Adrenal gland (tissue), 9 donors: ENCODE measurements at regions not wholly inside any gene's neighbourhood (a gene's known extent, or its start where the extent isn't known, plus 50 kb on each side); places are given as distances from the start of the nearest gene placed in this dataset.

Source experiments
- DNase-seq, 7 donors: peaks; one replicate each; pipeline ENCODE4 v3.0.0-alpha.2; 2019 to 2020
- H3K27ac ChIP-seq, 5 donors: fragments of 200-600 bp; sonication (generic) in 4 of 5; 1 replicate in 3 of 5; 2 replicates in 2 of 5; pipeline versions ENCODE4 v1.5.1 to v1.8.0; 2016 to 2020; ENCODE audit warnings: mild to moderate bottlenecking in 1 of 5
- H3K27me3 ChIP-seq: fragments of 200-600 bp; 2 replicates; pipeline ENCODE4 v1.8.0; 2021
- H3K36me3 ChIP-seq, 2 donors: fragments of 200-600 bp; replicated peaks in 1 of 2; 1 replicate in 1 of 2; 2 replicates in 1 of 2; pipeline versions ENCODE4 v1.5.1 to v1.8.0; 2018 to 2022
- H3K4me1 ChIP-seq, 2 donors: fragments of 200-600 bp; replicated peaks in 1 of 2; 1 replicate in 1 of 2; 2 replicates in 1 of 2; pipeline versions ENCODE4 v1.5.1 to v1.8.0; 2018 to 2021
- H3K4me3 ChIP-seq, 4 donors: fragments of 200-600 bp; sonication (generic) in 3 of 4; one replicate each; pipeline ENCODE4 v1.5.1; 2016 to 2018
- H3K9me3 ChIP-seq, 3 donors: fragments of 200-600 bp; sonication (generic) in 1 of 3; replicated peaks in 1 of 3; 1 replicate in 2 of 3; 2 replicates in 1 of 3; pipeline versions ENCODE4 v1.5.1 to v1.8.0; 2016 to 2021
- POLR2A ChIP-seq, 2 donors: fragments of 450-650 bp; IDR thresholded peaks; one replicate each; pipeline ENCODE4 v1.6.1; 2017; ENCODE audit warnings: antibody characterized with exemption in 2 of 2, mild to moderate bottlenecking in 2 of 2, moderate library complexity in 1 of 2
- WGBS, 4 donors: extraction: QIAGEN DNeasy Blood & Tissue Kit in 2 of 4; methylation state at CpG; one replicate each; pipeline versions ENCODE4 v1.1.5 to v1.1.7; 2013 to 2017; 5-methylcytosine and 5-hydroxymethylcytosine counted together
- intact Hi-C, 2 donors: fragments of 100-400 bp; cut with DNase I; formaldehyde crosslinking; loops; one replicate each; pipeline versions ENCODE4 v1.14.1 to v1.15.0; 2022 to 2023
- TF ChIP-seq, protein P1 (sequence below), 6 experiments: fragments of 450-650 bp in 4 of 6; fragments of 200-600 bp in 2 of 6; sonication (generic) in 1 of 6; IDR thresholded peaks; 1 replicate in 5 of 6; 2 replicates in 1 of 6; pipeline versions ENCODE4 v1.5.1 to v1.8.0; 2016 to 2021; ENCODE audit warnings: antibody characterized with exemption in 6 of 6, mild to moderate bottlenecking in 2 of 6, moderate library complexity in 1 of 6
- donor health status: healthy with polysubstance abuse.
- donor health status: Bipolar disorder and iron deficiency.
- donor health status: DM: yes; HTN: yes; CAD: no.
- donor health status: DM: no; HTN: no; CAD: no.
- donor health status: DM: no; HTN: no; CAD: no.

DNA sequence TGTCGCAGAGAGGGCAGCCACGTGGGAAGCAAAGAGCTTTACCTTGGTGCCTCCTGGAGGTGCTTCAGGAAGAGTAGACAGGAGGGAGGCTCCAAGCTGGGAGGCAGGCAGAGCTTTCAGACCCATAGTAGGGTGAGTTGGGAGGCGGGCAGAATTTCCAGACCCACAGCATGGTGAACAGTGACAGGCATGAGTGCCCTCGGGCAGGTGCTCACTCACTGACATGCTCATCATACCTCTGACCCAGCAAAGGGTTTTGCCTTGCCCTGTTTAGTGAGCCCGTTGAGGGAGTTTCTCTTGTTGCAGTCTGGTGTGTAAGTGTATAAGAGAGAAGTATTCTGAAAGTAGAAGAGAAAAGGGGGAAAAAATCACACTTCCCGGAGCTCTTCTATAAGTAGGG, 86.4 kb upstream of the NTM start:
- no peak for DNase-seq
- no peak overlapping the region for H3K4me3 ChIP-seq
- H3K27ac ChIP-seq: no peak overlapping the region
- peaks cover 6% of the 10 kb centered on the region for H3K27me3 ChIP-seq
- 77 to 85% (median 79%) methylated on average over 4 to 6 of the region's 6 CpGs for WGBS, 4 donors
- H3K4me1 ChIP-seq: no peaks in the 10 kb centered on the region
- TF ChIP-seq, protein P1, sequence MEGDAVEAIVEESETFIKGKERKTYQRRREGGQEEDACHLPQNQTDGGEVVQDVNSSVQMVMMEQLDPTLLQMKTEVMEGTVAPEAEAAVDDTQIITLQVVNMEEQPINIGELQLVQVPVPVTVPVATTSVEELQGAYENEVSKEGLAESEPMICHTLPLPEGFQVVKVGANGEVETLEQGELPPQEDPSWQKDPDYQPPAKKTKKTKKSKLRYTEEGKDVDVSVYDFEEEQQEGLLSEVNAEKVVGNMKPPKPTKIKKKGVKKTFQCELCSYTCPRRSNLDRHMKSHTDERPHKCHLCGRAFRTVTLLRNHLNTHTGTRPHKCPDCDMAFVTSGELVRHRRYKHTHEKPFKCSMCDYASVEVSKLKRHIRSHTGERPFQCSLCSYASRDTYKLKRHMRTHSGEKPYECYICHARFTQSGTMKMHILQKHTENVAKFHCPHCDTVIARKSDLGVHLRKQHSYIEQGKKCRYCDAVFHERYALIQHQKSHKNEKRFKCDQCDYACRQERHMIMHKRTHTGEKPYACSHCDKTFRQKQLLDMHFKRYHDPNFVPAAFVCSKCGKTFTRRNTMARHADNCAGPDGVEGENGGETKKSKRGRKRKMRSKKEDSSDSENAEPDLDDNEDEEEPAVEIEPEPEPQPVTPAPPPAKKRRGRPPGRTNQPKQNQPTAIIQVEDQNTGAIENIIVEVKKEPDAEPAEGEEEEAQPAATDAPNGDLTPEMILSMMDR (IDR thresholded peaks at IDR 0.05): no peak
- no peak for TF ChIP-seq POLR2A (IDR thresholded peaks at IDR 0.05)
- intact Hi-C loops: no loop called here
- H3K36me3 ChIP-seq: no peaks in the 10 kb centered on the region
- no peaks in the 10 kb centered on the region for H3K9me3 ChIP-seq

DNA sequence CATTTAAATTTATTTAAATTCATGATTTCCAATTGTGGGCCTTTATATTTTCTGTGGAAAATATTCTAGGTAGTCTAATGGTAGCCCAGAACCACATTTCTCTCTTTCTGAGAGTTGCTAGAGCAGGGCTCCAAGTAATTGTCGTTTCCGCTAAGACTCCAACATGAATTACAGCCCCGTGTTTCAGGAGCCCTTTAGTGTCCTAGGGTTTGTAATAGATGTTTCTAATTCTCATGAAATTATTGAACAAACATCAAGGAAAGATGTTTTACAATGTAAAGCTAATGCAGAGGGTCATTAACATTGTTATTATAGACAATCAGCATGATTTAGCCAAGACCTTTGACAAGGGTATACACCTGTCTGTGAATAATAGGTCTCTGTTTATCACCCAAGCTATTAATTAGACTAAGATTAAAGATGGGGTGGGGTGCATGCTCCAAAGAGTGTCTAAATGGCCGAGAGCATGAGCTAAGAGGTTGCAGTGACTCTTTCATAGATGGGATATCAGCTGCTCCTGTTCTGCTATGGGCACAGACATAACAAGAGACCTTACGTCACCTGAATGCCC, 81.8 kb upstream of the NTM start:
- 68 to 76% (median 74%) methylated on average over 5 of the region's 5 CpGs for WGBS, 4 donors
- intact Hi-C loops: no loop called here
- Histone ChIP-seq H3K36me3 (no peaks in the 10 kb centered on the region), H3K9me3 (no peaks in the 10 kb centered on the region), H3K27me3 (peaks cover 6% of the 10 kb centered on the region), H3K4me3 (no peak overlapping the region), H3K4me1 (no peaks in the 10 kb centered on the region), H3K27ac (no peak overlapping the region)
- no peak for DNase-seq
- TF ChIP-seq, protein P1 (IDR thresholded peaks at IDR 0.05): no peak
- TF ChIP-seq POLR2A (IDR thresholded peaks at IDR 0.05): no peak

DNA sequence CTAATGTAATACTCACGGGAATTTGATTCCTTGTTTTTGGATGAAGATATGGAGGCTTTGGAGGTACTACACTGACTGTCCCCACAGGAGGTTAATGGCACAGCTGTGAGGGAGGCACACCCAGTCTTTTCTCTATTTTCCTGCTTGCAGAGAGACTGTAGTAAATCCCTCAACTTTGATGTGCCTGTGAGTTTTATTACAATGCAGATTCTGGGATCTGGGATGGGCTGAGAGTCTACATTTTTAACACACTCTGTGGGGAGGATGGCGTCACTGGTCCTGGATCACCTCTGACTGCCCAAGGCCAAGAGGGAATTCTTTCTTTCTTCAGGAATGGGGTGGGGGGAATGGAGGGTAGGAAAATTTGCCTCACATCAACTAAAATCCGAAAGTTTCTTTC, 80.2 kb upstream of the NTM start:
- H3K36me3 ChIP-seq: no peaks in the 10 kb centered on the region
- no peaks in the 10 kb centered on the region for H3K4me1 ChIP-seq
- peaks cover 6% of the 10 kb centered on the region for H3K27me3 ChIP-seq
- no peak overlapping the region for H3K27ac ChIP-seq
- H3K9me3 ChIP-seq: no peaks in the 10 kb centered on the region
- 38 to 59% (median 47%) methylated on average over 3 of the region's 3 CpGs for WGBS, 4 donors
- no peak overlapping the region for H3K4me3 ChIP-seq
- intact Hi-C loops: no loop called here
- DNase-seq: no peak
- TF ChIP-seq, protein P1 (IDR thresholded peaks at IDR 0.05): no peak
- TF ChIP-seq POLR2A (IDR thresholded peaks at IDR 0.05): no peak

DNA sequence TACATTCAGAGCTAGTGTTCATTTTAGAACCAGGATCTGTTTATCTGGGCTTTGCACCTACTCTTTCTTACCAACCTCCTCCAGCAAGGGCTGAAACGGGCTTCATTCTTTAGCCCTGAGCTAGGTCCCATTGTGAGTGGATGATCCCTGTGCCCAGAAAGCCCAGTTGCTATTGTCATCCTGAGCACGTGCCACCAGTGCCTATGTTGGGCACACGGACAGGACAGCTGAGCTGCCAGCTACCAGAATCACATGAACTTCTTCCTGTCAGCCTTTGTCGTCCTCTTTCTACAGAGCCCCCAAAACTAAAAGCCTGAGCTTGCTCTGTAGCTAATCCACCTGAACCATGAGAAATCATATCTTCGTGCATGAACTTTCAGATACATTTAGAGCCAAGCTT, 74.4 kb upstream of the NTM start:
- DNase-seq: no peak
- intact Hi-C loops: no loop called here
- Histone ChIP-seq H3K27me3 (no peaks in the 10 kb centered on the region), H3K9me3 (no peaks in the 10 kb centered on the region), H3K36me3 (no peaks in the 10 kb centered on the region), H3K27ac (no peak overlapping the region), H3K4me1 (no peaks in the 10 kb centered on the region), H3K4me3 (no peak overlapping the region)
- TF ChIP-seq POLR2A (IDR thresholded peaks at IDR 0.05): no peak
- TF ChIP-seq, protein P1 (IDR thresholded peaks at IDR 0.05): no peak
- WGBS, 4 donors: 79 to 92% (median 82%) methylated on average over 5 of the region's 5 CpGs
